K562 (cell line): ENCODE measurements at regions not wholly inside any gene's neighbourhood (a gene's known extent, or its start where the extent isn't known, plus 50 kb on each side); places are given as distances from the start of the nearest gene placed in this dataset.

Experiments
- ATAC-seq: fragments of 200-7000 bp; cut with Tn5 transposase; 3 replicates; pipeline ENCODE4 v1.9.1; 2020; ENCODE audit warnings: moderate library complexity
- BruUV-seq: library from RNA; stranded (reverse); fragments of 400-500 nt; replicated peaks from 2 replicates; lab custom pipeline; 2021; lab: Mats Ljungman, UMichigan
- CTCF ChIA-PET: fragments of 300-600 bp; formaldehyde crosslinking; extraction: SDS; loops from one replicate; lab custom pipeline; 2021; ENCODE audit warnings: low intra/inter-chr PET ratio; lab: Yijun Ruan, JAX
- POLR2A ChIA-PET: fragments of 300-600, 350-650 bp; sonication (Branson Sonifier 250); formaldehyde crosslinking; extraction: SDS; loops from one replicate; lab custom pipeline; 2021; ENCODE audit warnings: antibody characterized with exemption, inconsistent platforms; lab: Yijun Ruan, JAX
- DNase-seq, 4 experiments: peaks; one replicate each; pipeline versions ENCODE4 v3.0.0 to v3.0.0-alpha.2; 2011 to 2018; ENCODE audit warnings: low spot score in 3 of 4, mixed read lengths in 3 of 4; ENCODE audit errors: extremely low read depth in 1 of 4
- FAIRE-seq: peaks from 2 replicates; lab custom pipeline; 2011; peaks lifted over from hg19 to GRCh38; lab: Jason Lieb, UNC
- H2AFZ ChIP-seq: 2 replicates; pipeline ENCODE4 v1.6.0; 2011; ENCODE audit warnings: low read depth, low read length, control low read depth, inconsistent platforms
- H3K27ac ChIP-seq: fragments of 200-600 bp; 3 replicates; pipeline ENCODE4 v1.8.0; 2011; ENCODE audit warnings: low read depth, mild to moderate bottlenecking, control low read depth, inconsistent platforms, low read length, moderate library complexity, mixed read lengths; ENCODE audit errors: extremely low read depth
- H3K27me3 ChIP-seq, 2 experiments: fragments of 300-600 bp in 1 of 2; 2 replicates in 1 of 2; 3 replicates in 1 of 2; pipeline versions ENCODE4 v1.6.0 to v1.8.0; 2011; ENCODE audit warnings: inconsistent platforms in 2 of 2, low read length in 2 of 2, mild to moderate bottlenecking in 1 of 2, mixed read lengths in 1 of 2, moderate library complexity in 1 of 2; ENCODE audit not compliant: control insufficient read depth in 2 of 2, insufficient read depth in 2 of 2
- H3K36me3 ChIP-seq: fragments of 300-600 bp; 3 replicates; pipeline ENCODE4 v1.8.0; 2011; ENCODE audit warnings: mild to moderate bottlenecking, low read length, inconsistent platforms; ENCODE audit not compliant: control insufficient read depth, insufficient read depth
- H3K4me1 ChIP-seq, 2 experiments: fragments of 200-600 bp in 1 of 2; replicated peaks in 1 of 2; 2 replicates in 1 of 2; 3 replicates in 1 of 2; pipeline versions ENCODE4 v1.5.1 to v1.8.0; 2011; ENCODE audit warnings: inconsistent platforms in 2 of 2, low read length in 2 of 2, mild to moderate bottlenecking in 1 of 2, mixed read lengths in 1 of 2, moderate library complexity in 1 of 2; ENCODE audit not compliant: control insufficient read depth in 2 of 2, insufficient read depth in 2 of 2
- H3K4me2 ChIP-seq: 2 replicates; pipeline ENCODE4 v1.6.1; 2011; ENCODE audit warnings: low read length, control low read depth, inconsistent platforms, mixed read lengths; ENCODE audit not compliant: insufficient read depth
- H3K4me3 ChIP-seq: fragments of 200-600 bp; sonication (generic), shearing (Covaris generic); 2 replicates; pipeline ENCODE4 v1.5.1; 2016; ENCODE audit warnings: control low read depth, inconsistent platforms
- H3K79me2 ChIP-seq: fragments of 200-600 bp; 3 replicates; pipeline ENCODE4 v1.8.0; 2011; ENCODE audit warnings: low read length, inconsistent platforms; ENCODE audit not compliant: control insufficient read depth, insufficient read depth
- H3K9ac ChIP-seq, 2 experiments: 2 replicates each; pipeline versions ENCODE4 v1.6.0 to v1.6.1; 2011; ENCODE audit warnings: low read depth in 2 of 2, low read length in 2 of 2, control low read depth in 1 of 2, inconsistent platforms in 1 of 2, mild to moderate bottlenecking in 1 of 2, mixed read lengths in 1 of 2; ENCODE audit not compliant: insufficient read depth in 1 of 2
- H3K9me1 ChIP-seq: one replicate; pipeline ENCODE4 v1.6.0; 2011; ENCODE audit warnings: inconsistent platforms, mild to moderate bottlenecking, low read length, moderate library complexity; ENCODE audit not compliant: control insufficient read depth, insufficient read depth
- H3K9me3 ChIP-seq: replicated peaks from 2 replicates; pipeline ENCODE4 v1.5.1; 2011; ENCODE audit warnings: low read depth, low read length, inconsistent platforms; ENCODE audit not compliant: control insufficient read depth, insufficient read depth
- H4K20me1 ChIP-seq: replicated peaks from 2 replicates; pipeline ENCODE4 v1.6.1; 2011; ENCODE audit warnings: low read length, inconsistent platforms, mixed read lengths; ENCODE audit not compliant: control insufficient read depth, insufficient read depth
- HDAC8 ChIP-seq: fragments of 450-650 bp; IDR thresholded peaks from 2 replicates; pipeline ENCODE4 v1.6.1; 2016; ENCODE audit warnings: mild to moderate bottlenecking, missing genetic modification characterization, moderate library complexity, missing compliant biosample characterization
- MXI1 ChIP-seq: IDR thresholded peaks from 2 replicates; pipeline ENCODE4 v1.6.1; 2011; ENCODE audit warnings: low read depth, mild to moderate bottlenecking, improper control_type of control experiment, low read length
- NR2C2 ChIP-seq, 2 experiments: fragments of 200-800 bp in 1 of 2; sonication (Bioruptor generic) in 1 of 2; sonication (generic) in 1 of 2; formaldehyde crosslinking in 1 of 2; IDR thresholded peaks; 2 replicates each; pipeline versions ENCODE4 v1.6.1 to v1.8.0; 2016 to 2022; ENCODE audit warnings: mild to moderate bottlenecking in 1 of 2, missing compliant biosample characterization in 1 of 2, missing genetic modification characterization in 1 of 2, missing genetic modification reagents in 1 of 2
- PCBP1 ChIP-seq: fragments of 200-400 bp; formaldehyde crosslinking; IDR thresholded peaks from 2 replicates; pipeline ENCODE4 v1.6.1; 2018; ENCODE audit warnings: mild to moderate bottlenecking, low read depth, low read length; ENCODE audit not compliant: poor library complexity, severe bottlenecking
- SP1 ChIP-seq: sonication (generic); formaldehyde crosslinking; IDR thresholded peaks from 2 replicates; pipeline ENCODE4 v1.8.1; 2022; ENCODE audit warnings: mild to moderate bottlenecking, missing genetic modification reagents
- ZFPM2 ChIP-seq: fragments of 250-450 bp; sonication (Bioruptor Pico); IDR thresholded peaks from 2 replicates; pipeline ENCODE4 v1.5.1; 2022; ENCODE audit warnings: mild to moderate bottlenecking
- WGBS: fragments of 100-300 bp; shearing (Covaris generic); methylation state at CpG from one replicate; pipeline ENCODE4 v1.1.6; 2016; ENCODE audit warnings: low coverage, mixed read lengths; ENCODE audit not compliant: insufficient coverage; ENCODE audit errors: missing lambda C conversion rate; 5-methylcytosine and 5-hydroxymethylcytosine counted together
- in situ Hi-C: fragments of 300-500 bp; cut with MboI; formaldehyde crosslinking; loops from 4 replicates; pipeline ENCODE4 v1.15.0; 2018; ENCODE audit warnings: inconsistent platforms, mixed read lengths
- intact Hi-C: fragments of 100-400 bp; cut with micrococcal nuclease; formaldehyde crosslinking; loops from 2 replicates; pipeline ENCODE4 v1.14.2; 2022
- TF ChIP-seq, protein P1 (sequence below): fragments of 450-650 bp; IDR thresholded peaks from 2 replicates; pipeline ENCODE4 v1.6.1; 2016; ENCODE audit warnings: low read depth
- TF ChIP-seq, protein P2 (sequence below): sonication (generic); formaldehyde crosslinking; IDR thresholded peaks from 2 replicates; pipeline ENCODE4 v1.9.0; 2022; ENCODE audit warnings: mild to moderate bottlenecking, missing genetic modification reagents
- TF ChIP-seq, protein P3 (sequence below): sonication (generic); formaldehyde crosslinking; IDR thresholded peaks from 2 replicates; pipeline ENCODE4 v1.8.1; 2023; ENCODE audit warnings: mild to moderate bottlenecking, missing genetic modification reagents

DNA sequence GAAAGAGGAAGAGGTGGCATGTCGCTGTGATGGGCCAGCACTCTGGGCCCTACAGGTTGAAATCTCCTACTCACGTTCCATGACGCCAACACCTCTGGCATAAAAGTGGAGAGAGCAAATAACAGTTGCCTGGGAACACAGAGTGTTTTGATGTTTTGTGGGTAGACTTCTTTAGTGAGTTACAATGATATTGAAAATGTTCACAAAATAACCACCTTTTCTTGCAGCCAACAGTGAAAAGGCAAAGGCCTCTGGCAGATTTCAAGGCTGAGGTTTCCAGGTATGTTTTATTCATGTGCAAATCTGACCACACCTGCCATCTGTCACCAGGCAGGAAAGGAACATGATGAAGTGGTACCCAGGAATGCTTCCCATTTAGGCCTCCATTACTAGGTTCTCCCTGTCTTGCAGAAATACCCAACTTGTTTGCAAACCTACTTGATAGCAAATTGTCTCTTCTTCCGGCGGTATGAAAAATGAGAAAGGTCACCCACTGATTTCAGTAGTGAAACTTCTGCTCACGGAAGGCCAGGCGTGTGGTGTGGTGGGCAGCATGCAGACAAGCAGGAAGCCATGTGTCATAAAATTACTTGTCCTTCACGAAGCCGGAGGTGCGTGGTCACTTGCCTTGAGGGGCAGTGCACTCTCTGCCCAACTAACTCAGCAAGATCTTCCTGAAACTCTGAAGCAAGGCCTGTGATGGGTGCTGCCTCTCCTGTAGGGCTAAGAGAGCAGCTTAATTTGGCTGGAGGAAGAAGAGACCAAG lies 299.1 kb upstream of the PRDM1 start (continued):
- TF ChIP-seq, protein P1, sequence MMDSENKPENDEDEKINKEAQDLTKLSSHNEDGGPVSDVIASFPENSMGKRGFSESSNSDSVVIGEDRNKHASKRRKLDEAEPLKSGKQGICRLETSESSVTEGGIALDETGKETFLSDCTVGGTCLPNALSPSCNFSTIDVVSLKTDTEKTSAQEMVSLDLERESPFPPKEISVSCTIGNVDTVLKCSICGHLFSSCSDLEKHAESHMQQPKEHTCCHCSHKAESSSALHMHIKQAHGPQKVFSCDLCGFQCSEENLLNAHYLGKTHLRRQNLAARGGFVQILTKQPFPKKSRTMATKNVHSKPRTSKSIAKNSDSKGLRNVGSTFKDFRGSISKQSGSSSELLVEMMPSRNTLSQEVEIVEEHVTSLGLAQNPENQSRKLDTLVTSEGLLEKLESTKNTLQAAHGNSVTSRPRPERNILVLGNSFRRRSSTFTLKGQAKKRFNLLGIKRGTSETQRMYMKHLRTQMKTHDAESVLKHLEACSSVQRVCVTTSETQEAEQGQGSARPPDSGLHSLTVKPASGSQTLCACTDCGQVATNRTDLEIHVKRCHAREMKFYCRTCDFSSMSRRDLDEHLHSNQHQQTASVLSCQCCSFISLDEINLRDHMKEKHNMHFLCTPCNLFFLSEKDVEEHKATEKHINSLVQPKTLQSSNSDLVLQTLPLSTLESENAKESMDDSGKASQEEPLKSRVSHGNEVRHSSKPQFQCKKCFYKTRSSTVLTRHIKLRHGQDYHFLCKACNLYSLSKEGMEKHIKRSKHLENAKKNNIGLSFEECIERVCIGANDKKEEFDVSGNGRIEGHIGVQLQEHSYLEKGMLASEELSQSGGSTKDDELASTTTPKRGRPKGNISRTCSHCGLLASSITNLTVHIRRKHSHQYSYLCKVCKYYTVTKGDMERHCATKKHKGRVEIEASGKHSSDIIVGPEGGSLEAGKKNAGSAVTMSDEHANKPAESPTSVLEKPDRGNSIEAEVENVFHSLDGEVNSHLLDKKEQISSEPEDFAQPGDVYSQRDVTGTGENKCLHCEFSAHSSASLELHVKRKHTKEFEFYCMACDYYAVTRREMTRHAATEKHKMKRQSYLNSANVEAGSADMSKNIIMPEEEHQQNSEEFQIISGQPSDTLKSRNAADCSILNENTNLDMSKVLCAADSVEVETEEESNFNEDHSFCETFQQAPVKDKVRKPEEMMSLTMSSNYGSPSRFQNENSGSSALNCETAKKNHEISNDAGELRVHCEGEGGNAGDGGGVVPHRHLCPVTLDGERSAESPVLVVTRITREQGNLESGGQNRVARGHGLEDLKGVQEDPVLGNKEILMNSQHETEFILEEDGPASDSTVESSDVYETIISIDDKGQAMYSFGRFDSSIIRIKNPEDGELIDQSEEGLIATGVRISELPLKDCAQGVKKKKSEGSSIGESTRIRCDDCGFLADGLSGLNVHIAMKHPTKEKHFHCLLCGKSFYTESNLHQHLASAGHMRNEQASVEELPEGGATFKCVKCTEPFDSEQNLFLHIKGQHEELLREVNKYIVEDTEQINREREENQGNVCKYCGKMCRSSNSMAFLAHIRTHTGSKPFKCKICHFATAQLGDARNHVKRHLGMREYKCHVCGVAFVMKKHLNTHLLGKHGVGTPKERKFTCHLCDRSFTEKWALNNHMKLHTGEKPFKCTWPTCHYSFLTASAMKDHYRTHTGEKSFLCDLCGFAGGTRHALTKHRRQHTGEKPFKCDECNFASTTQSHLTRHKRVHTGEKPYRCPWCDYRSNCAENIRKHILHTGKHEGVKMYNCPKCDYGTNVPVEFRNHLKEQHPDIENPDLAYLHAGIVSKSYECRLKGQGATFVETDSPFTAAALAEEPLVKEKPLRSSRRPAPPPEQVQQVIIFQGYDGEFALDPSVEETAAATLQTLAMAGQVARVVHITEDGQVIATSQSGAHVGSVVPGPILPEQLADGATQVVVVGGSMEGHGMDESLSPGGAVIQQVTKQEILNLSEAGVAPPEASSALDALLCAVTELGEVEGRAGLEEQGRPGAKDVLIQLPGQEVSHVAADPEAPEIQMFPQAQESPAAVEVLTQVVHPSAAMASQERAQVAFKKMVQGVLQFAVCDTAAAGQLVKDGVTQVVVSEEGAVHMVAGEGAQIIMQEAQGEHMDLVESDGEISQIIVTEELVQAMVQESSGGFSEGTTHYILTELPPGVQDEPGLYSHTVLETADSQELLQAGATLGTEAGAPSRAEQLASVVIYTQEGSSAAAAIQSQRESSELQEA: no peak

DNA sequence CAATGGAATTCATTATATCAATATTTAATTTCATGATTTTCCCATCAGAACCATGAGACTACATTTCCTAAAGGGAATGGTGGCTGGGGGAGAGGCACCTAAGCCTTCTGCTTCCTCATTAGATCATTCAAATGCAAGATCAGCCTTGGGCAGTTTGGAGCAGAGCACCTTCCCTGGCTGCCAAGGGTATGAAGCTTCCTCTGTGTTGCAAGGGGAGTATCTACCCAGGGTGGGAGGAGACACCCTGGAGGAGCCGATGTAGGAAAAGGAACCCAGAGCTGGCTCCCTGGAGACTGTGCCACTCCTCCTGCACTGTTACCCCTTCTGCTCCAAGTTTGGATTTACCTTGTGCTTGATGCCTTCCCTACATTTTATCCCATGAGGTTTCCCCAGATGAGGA lies 299.7 kb upstream of the PRDM1 start:
- H3K4me3 ChIP-seq: no peak overlapping the region
- H3K9me1 ChIP-seq: no peaks in the 10 kb centered on the region
- ChIA-PET POLR2A (no interaction called here), CTCF (no interaction called here)
- no TSS peak for BruUV-seq
- no peak overlapping the region for H3K9ac ChIP-seq
- ATAC-seq (no peak; the same call in 2 of the 3 replicates), FAIRE-seq (no peak), DNase-seq (no peak)
- no peak overlapping the region for H3K4me2 ChIP-seq
- H3K36me3 ChIP-seq: no peaks in the 10 kb centered on the region
- H4K20me1 ChIP-seq: no peaks in the 10 kb centered on the region
- in situ Hi-C loops: no loop called here
- no peaks in the 10 kb centered on the region for H3K9me3 ChIP-seq
- H3K27me3 ChIP-seq: no peaks in the 10 kb centered on the region; a peak in 1 of 5 replicates
- intact Hi-C loops: no loop called here
- H3K27ac ChIP-seq: no peak overlapping the region
- H2AFZ ChIP-seq: no peak overlapping the region
- H3K4me1 ChIP-seq: no peaks in the 10 kb centered on the region; a peak in 1 of 5 replicates
- no peaks in the 10 kb centered on the region for H3K79me2 ChIP-seq
- 50% methylated on average over 1 of the region's 1 CpG for WGBS
- TF ChIP-seq PCBP1 (no peak), ZFPM2 (CRISPR knock-in tag) (no peak), HDAC8 (tag) (no peak), SP1 (CRISPR knock-in tag) (no peak), NR2C2 (CRISPR knock-in tag; IDR thresholded peaks at IDR 0.05) (no peak), NR2C2 (tag; IDR thresholded peaks at IDR 0.05) (no peak), MXI1 (no peak)
- TF ChIP-seq, protein P2, sequence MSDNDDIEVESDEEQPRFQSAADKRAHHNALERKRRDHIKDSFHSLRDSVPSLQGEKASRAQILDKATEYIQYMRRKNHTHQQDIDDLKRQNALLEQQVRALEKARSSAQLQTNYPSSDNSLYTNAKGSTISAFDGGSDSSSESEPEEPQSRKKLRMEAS: no peak
- TF ChIP-seq, protein P3, sequence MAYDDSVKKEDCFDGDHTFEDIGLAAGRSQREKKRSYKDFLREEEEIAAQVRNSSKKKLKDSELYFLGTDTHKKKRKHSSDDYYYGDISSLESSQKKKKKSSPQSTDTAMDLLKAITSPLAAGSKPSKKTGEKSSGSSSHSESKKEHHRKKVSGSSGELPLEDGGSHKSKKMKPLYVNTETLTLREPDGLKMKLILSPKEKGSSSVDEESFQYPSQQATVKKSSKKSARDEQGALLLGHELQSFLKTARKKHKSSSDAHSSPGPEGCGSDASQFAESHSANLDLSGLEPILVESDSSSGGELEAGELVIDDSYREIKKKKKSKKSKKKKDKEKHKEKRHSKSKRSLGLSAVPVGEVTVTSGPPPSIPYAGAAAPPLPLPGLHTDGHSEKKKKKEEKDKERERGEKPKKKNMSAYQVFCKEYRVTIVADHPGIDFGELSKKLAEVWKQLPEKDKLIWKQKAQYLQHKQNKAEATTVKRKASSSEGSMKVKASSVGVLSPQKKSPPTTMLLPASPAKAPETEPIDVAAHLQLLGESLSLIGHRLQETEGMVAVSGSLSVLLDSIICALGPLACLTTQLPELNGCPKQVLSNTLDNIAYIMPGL (CRISPR knock-in tag): no peak
